HEK293T (cell line): ENCODE measurements at regions not wholly inside any gene's neighbourhood (a gene's known extent, or its start where the extent isn't known, plus 50 kb on each side); places are given as distances from the start of the nearest gene placed in this dataset.

ENCODE experiments used
- CTCF ChIA-PET: fragments of 350-600 bp; formaldehyde crosslinking; extraction: SDS; loops from one replicate; lab custom pipeline; 2021; ENCODE audit warnings: antibody characterized with exemption, inconsistent platforms; lab: Yijun Ruan, JAX
- POLR2A ChIA-PET: fragments of 350-600 bp; formaldehyde crosslinking; extraction: SDS; loops from one replicate; lab custom pipeline; 2020; ENCODE audit warnings: antibody characterized with exemption, inconsistent platforms; lab: Yijun Ruan, JAX
- DNase-seq: peaks from one replicate; pipeline ENCODE4 v3.0.0; 2012; ENCODE audit warnings: mixed read lengths; ENCODE audit errors: extremely low spot score
- ARNT ChIP-seq: fragments of 450-650 bp; IDR thresholded peaks from 2 replicates; pipeline ENCODE4 v1.6.1; 2017; ENCODE audit warnings: mild to moderate bottlenecking
- BHLHE40 ChIP-seq: fragments of 450-650 bp; IDR thresholded peaks from 2 replicates; pipeline ENCODE4 v1.6.1; 2016; ENCODE audit warnings: mild to moderate bottlenecking, moderate library complexity, borderline replicate concordance
- CTBP1 ChIP-seq: fragments of 450-650 bp; IDR thresholded peaks from 2 replicates; pipeline ENCODE4 v1.6.1; 2016; ENCODE audit warnings: borderline replicate concordance
- ELF4 ChIP-seq: fragments of 450-650 bp; IDR thresholded peaks from 2 replicates; pipeline ENCODE4 v1.6.1; 2017; ENCODE audit warnings: antibody characterized with exemption
- FOXA1 ChIP-seq: fragments of 450-650 bp; IDR thresholded peaks from 2 replicates; pipeline ENCODE4 v1.6.1; 2016; ENCODE audit warnings: mild to moderate bottlenecking
- FOXK2 ChIP-seq: fragments of 450-650 bp; IDR thresholded peaks from 2 replicates; pipeline ENCODE4 v1.6.1; 2016; ENCODE audit warnings: mild to moderate bottlenecking
- FOXM1 ChIP-seq: fragments of 450-650 bp; IDR thresholded peaks from 2 replicates; pipeline ENCODE4 v1.6.1; 2017; ENCODE audit warnings: mild to moderate bottlenecking, borderline replicate concordance
- HDGF ChIP-seq: fragments of 450-650 bp; IDR thresholded peaks from 2 replicates; pipeline ENCODE4 v1.6.1; 2017; ENCODE audit warnings: antibody characterized with exemption, borderline replicate concordance
- L3MBTL2 ChIP-seq: fragments of 450-650 bp; conservative IDR thresholded peaks from 2 replicates; pipeline ENCODE4 v1.6.1; 2016; ENCODE audit warnings: mild to moderate bottlenecking
- LEF1 ChIP-seq: fragments of 450-650 bp; IDR thresholded peaks from 2 replicates; pipeline ENCODE4 v1.6.1; 2017; ENCODE audit warnings: mild to moderate bottlenecking, borderline replicate concordance
- NFRKB ChIP-seq: fragments of 450-650 bp; IDR thresholded peaks from 2 replicates; pipeline ENCODE4 v1.6.1; 2016; ENCODE audit warnings: mild to moderate bottlenecking, moderate library complexity
- PKNOX1 ChIP-seq: fragments of 450-650 bp; IDR thresholded peaks from 2 replicates; pipeline ENCODE4 v1.6.1; 2016
- SP1 ChIP-seq: fragments of 450-650 bp; IDR thresholded peaks from 2 replicates; pipeline ENCODE4 v1.6.1; 2017
- SUZ12 ChIP-seq: fragments of 450-650 bp; IDR thresholded peaks from 2 replicates; pipeline ENCODE4 v1.6.1; 2016; ENCODE audit warnings: mild to moderate bottlenecking
- TARDBP ChIP-seq: fragments of 450-650 bp; IDR thresholded peaks from 2 replicates; pipeline ENCODE4 v1.6.1; 2016
- ZNF384 ChIP-seq: fragments of 450-650 bp; IDR thresholded peaks from 2 replicates; pipeline ENCODE4 v1.6.1; 2016

GRCh38 chr2:106299696-106300095, 105.6 kb upstream of the UXS1 start:
- TF ChIP-seq PKNOX1: 0 out of 2 replicates have a peak, but pooled peaks have one; percentile 9
- TF ChIP-seq ARNT: no peak
- ChIA-PET CTCF (no interaction called here), POLR2A (no interaction called here)

GRCh38 chr2:106296182-106296815, 102.2 kb upstream of the UXS1 start:
- CTCF ChIA-PET: no interaction called here
- TF ChIP-seq FOXM1 (no peak), TARDBP (no peak), PKNOX1 (no peak), SUZ12 (no peak), BHLHE40 (no peak), ELF4 (no peak), SP1 (no peak), HDGF (no peak), FOXA1 (no peak), L3MBTL2 (no peak), ZNF384 (no peak), ARNT (no peak), LEF1 (no peak), NFRKB (no peak), CTBP1 (no peak), FOXK2 (no peak)
- no peak for DNase-seq
- POLR2A ChIA-PET: no interaction called here

More at GRCh38 chr2:106299696-106300095, 105.6 kb upstream of the UXS1 start:
- DNase-seq: no peak

- ChIA-PET CTCF (no interaction called here), POLR2A (no interaction called here)
- TF ChIP-seq LEF1 (no peak), FOXM1 (no peak), L3MBTL2 (no peak), CTBP1 (no peak), FOXA1 (no peak), SUZ12 (no peak), ARNT (no peak), TARDBP (no peak), ZNF384 (no peak), FOXK2 (no peak), HDGF (no peak), BHLHE40 (no peak), SP1 (no peak), PKNOX1 (no peak), NFRKB (no peak), ELF4 (no peak)
- no peak for DNase-seq
Observed at GRCh38 chr2:106294182-106294581, 100.1 kb upstream of the UXS1 start.

- TF ChIP-seq L3MBTL2 (no peak), ARNT (no peak), HDGF (no peak), FOXK2 (no peak), LEF1 (no peak), ELF4 (no peak), ZNF384 (no peak), SUZ12 (no peak), CTBP1 (no peak), NFRKB (no peak), TARDBP (no peak), PKNOX1 (no peak), FOXA1 (no peak), SP1 (no peak), BHLHE40 (no peak), FOXM1 (no peak)
- ChIA-PET CTCF (interaction anchor here (1.1 kb wide), 1 partner anchor 10 kb away, joined by 4 read pairs; no protein-coding TSS in a partner anchor), POLR2A (no interaction called here)
- DNase-seq: no peak
Observed at GRCh38 chr2:106293271-106293783, 99.2 kb upstream of the UXS1 start.

GRCh38 chr2:106292627-106293026, 98.5 kb upstream of the UXS1 start:
- ChIA-PET CTCF (interaction anchor here (1.1 kb wide), 1 partner anchor 10 kb away, joined by 4 read pairs; no protein-coding TSS in a partner anchor), POLR2A (interaction anchor here (0.9 kb wide), 1 partner anchor 19 kb away, joined by 3 read pairs; no protein-coding TSS in a partner anchor)
- no peak for DNase-seq
- TF ChIP-seq NFRKB (no peak), LEF1 (no peak), ZNF384 (no peak), SP1 (no peak), ELF4 (no peak), TARDBP (no peak), PKNOX1 (no peak), FOXM1 (no peak), SUZ12 (no peak), FOXA1 (no peak), CTBP1 (no peak), BHLHE40 (no peak), FOXK2 (no peak), L3MBTL2 (no peak), HDGF (no peak), ARNT (no peak)
